Neural crest cell (in vitro differentiated cells): ENCODE measurements at regions not wholly inside any gene's neighbourhood (a gene's known extent, or its start where the extent isn't known, plus 50 kb on each side); places are given as distances from the start of the nearest gene placed in this dataset.

Experiments used
- DNase-seq: peaks from one replicate; pipeline ENCODE4 v3.0.0; 2021; ENCODE audit warnings: low read depth, mixed read lengths, low spot score
- H3K27ac Mint-ChIP-seq: one replicate; pipeline ENCODE4 v1.8.0; 2021; ENCODE audit warnings: mild to moderate bottlenecking, mixed read lengths; ENCODE audit not compliant: unreplicated experiment
- H3K27me3 Mint-ChIP-seq: 2 replicates; pipeline ENCODE4 v1.8.0; 2021; ENCODE audit warnings: low read depth, mild to moderate bottlenecking, mixed read lengths
- H3K36me3 Mint-ChIP-seq: 2 replicates; pipeline ENCODE4 v1.8.0; 2021; ENCODE audit warnings: low read depth, mild to moderate bottlenecking, mixed read lengths
- H3K4me1 Mint-ChIP-seq: 2 replicates; pipeline ENCODE4 v1.8.0; 2021; ENCODE audit warnings: mixed read lengths
- H3K4me3 Mint-ChIP-seq: one replicate; pipeline ENCODE4 v1.8.0; 2021; ENCODE audit warnings: mild to moderate bottlenecking, mixed read lengths
- H3K9me3 Mint-ChIP-seq: 2 replicates; pipeline ENCODE4 v1.8.0; 2021; ENCODE audit warnings: mixed read lengths
- CTCF ChIP-seq: fragments of 200-600 bp; sonication (generic); conservative IDR thresholded peaks from 2 replicates; pipeline ENCODE4 v1.5.0; 2021; ENCODE audit warnings: antibody characterized with exemption, mild to moderate bottlenecking

- DNase-seq = no peak
- no peak for TF ChIP-seq CTCF
- H3K4me1 Mint-ChIP-seq = no peaks in the 10 kb centered on the region
- no peak overlapping the region for H3K27ac Mint-ChIP-seq
- H3K36me3 Mint-ChIP-seq = peaks cover 11% of the 10 kb centered on the region
- no peaks in the 10 kb centered on the region for H3K27me3 Mint-ChIP-seq
- H3K9me3 Mint-ChIP-seq = peaks cover 20% of the 10 kb centered on the region
- H3K4me3 Mint-ChIP-seq = no peak overlapping the region
Measured at GRCh38 chr11:15523543-15523942, 408.8 kb downstream of the INSC start.

- peaks cover 21% of the 10 kb centered on the region for H3K9me3 Mint-ChIP-seq
Measured at GRCh38 chr11:15525582-15525981, 410.9 kb downstream of the INSC start.

DNA sequence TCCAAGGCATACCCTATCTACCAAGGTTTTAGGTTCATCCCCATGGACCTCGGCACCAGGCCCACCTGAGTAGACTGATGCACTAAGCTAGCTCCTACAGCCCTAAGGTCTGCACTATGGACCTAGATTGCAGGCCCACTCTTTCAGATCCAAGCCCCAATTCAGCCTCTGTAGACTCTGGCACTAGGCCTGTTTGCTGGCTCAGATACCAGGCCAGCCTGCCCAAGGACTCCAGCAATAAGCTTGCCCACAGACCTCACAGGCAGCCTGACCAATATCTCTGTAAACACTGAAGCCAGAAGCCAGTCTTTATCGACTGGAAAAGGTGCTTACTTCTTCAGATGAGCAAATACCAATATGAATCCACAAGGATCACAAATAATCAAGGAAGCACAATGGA lies 411.3 kb downstream of the INSC start:
- no peak for TF ChIP-seq CTCF
- H3K4me3 Mint-ChIP-seq = no peak overlapping the region
- peaks cover 11% of the 10 kb centered on the region for H3K36me3 Mint-ChIP-seq
- peaks cover 21% of the 10 kb centered on the region for H3K9me3 Mint-ChIP-seq
- no peak overlapping the region for H3K27ac Mint-ChIP-seq
- no peaks in the 10 kb centered on the region for H3K27me3 Mint-ChIP-seq
- no peaks in the 10 kb centered on the region for H3K4me1 Mint-ChIP-seq
- no peak for DNase-seq

More at GRCh38 chr11:15525582-15525981, 410.9 kb downstream of the INSC start:
- Mint-ChIP-seq H3K4me3 (no peak overlapping the region), H3K36me3 (peaks cover 11% of the 10 kb centered on the region), H3K4me1 (no peaks in the 10 kb centered on the region), H3K27me3 (no peaks in the 10 kb centered on the region), H3K27ac (no peak overlapping the region)
- TF ChIP-seq CTCF = no peak
- DNase-seq = no peak

- H3K36me3 Mint-ChIP-seq = peaks cover 11% of the 10 kb centered on the region
- H3K4me1 Mint-ChIP-seq = no peaks in the 10 kb centered on the region
- H3K9me3 Mint-ChIP-seq = peaks cover 18% of the 10 kb centered on the region
- DNase-seq = no peak
- H3K27me3 Mint-ChIP-seq = no peaks in the 10 kb centered on the region
- no peak overlapping the region for H3K4me3 Mint-ChIP-seq
- H3K27ac Mint-ChIP-seq = no peak overlapping the region
- TF ChIP-seq CTCF = no peak
Measured at GRCh38 chr11:15526859-15527450, 412.2 kb downstream of the INSC start.

- Mint-ChIP-seq H3K27ac (no peak overlapping the region), H3K4me1 (no peaks in the 10 kb centered on the region), H3K4me3 (no peak overlapping the region), H3K9me3 (peaks cover 8% of the 10 kb centered on the region), H3K27me3 (no peaks in the 10 kb centered on the region), H3K36me3 (peaks cover 2% of the 10 kb centered on the region)
- no peak for TF ChIP-seq CTCF
- DNase-seq = no peak
Measured at GRCh38 chr11:15532432-15532831, 417.7 kb downstream of the INSC start.
